ENCODE measurements at regions not wholly inside any gene's neighbourhood (a gene's known extent, or its start where the extent isn't known, plus 50 kb on each side); places are given as distances from the start of the nearest gene placed in this dataset.

DNA sequence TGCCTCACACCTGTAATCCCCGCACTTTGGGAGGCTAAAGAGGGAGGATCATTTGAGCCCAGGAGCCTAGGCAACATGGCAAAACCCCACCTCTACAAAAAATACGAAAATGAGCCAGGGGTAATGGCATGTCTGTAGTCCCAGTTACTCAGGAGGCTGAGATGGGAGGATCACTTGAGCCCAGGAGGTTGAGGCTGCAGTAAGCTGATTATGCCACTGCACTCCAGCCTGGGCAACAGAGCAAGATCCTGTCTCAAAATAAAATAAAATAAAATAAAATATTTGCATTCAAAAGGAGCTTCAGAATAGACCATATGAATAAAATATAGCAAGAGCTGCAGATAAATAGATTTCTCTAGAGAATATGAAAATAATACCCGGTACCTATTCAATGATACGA is 71.5 kb upstream of the ATF7IP2 start:
- no peak for DNase-seq
- 87 to 88% methylated on average over 4 of the region's 4 CpGs for WGBS, 2 donors
- no peak overlapping the region for H3K4me3 ChIP-seq
- no peaks in the 10 kb centered on the region for H3K4me1 ChIP-seq
- intact Hi-C loops (cut with DNase I) = loop anchor here (1.0 to 10.0 kb wide), 2 partner anchors 195 to 420 kb away; no protein-coding TSS in a partner anchor
- no peaks in the 10 kb centered on the region for H3K36me3 ChIP-seq
- TF ChIP-seq POLR2A (IDR thresholded peaks at IDR 0.05) (no peak), POLR2AphosphoS5 (IDR thresholded peaks at IDR 0.05) (no peak), EP300 (IDR thresholded peaks at IDR 0.05) (no peak), CTCF (IDR thresholded peaks at IDR 0.05) (no peak)
- H3K9me3 ChIP-seq = no peaks in the 10 kb centered on the region
- no peaks in the 10 kb centered on the region for H3K27me3 ChIP-seq
- H3K27ac ChIP-seq = no peak overlapping the region

- H3K36me3 ChIP-seq = no peaks in the 10 kb centered on the region
- no peaks in the 10 kb centered on the region for H3K9me3 ChIP-seq
- WGBS, 2 donors = 45 to 65% methylated on average over 4 of the region's 4 CpGs
- H3K27ac ChIP-seq = no peak overlapping the region
- H3K27me3 ChIP-seq = no peaks in the 10 kb centered on the region
- intact Hi-C loops (cut with DNase I) = loop anchor here (1.0 to 10.0 kb wide), 2 partner anchors 194 to 420 kb away; no protein-coding TSS in a partner anchor
- no peak for DNase-seq
- no peak overlapping the region for H3K4me3 ChIP-seq
- H3K4me1 ChIP-seq = no peaks in the 10 kb centered on the region
- no peak for TF ChIP-seq CTCF (IDR thresholded peaks at IDR 0.05)
- TF ChIP-seq EP300 (IDR thresholded peaks at IDR 0.05) = no peak
- TF ChIP-seq POLR2AphosphoS5 (IDR thresholded peaks at IDR 0.05) = no peak
These were observed 71.0 kb upstream of the ATF7IP2 start for GRCh38 chr16:10314811-10315210.

DNA sequence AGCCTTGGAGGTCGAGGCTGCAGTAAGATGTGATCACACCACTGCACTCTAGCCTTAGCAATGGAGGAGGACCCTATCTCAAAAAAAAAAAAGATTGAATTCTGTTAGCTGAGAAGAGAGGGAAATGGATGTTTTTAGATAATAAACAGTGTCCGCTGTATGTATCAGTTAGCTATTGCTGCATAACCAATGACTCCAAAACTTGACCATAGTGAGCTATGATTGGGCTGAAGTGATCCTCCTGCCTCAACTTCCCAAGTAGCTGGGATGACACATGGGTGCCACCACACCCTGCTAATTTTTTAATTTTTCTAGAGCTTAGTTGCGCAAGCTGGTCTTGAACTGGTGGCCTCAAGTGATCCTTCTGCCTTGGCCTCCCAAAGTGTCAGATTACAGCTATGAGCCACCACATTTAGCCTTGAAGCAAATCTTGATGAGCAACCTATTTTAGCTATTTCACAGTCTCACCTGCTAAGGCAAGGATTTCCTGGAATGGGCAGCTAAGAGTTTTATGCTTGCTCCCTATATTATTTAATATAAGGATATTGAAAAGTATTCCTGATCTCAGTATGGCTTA is 68.3 kb upstream of the ATF7IP2 start:
- 80 to 93% methylated on average over 3 of the region's 3 CpGs for WGBS, 2 donors
- intact Hi-C loops (cut with DNase I) = loop anchor here (10.0 kb wide), 1 partner anchor 417 kb away; no protein-coding TSS in a partner anchor
- no peak for DNase-seq
- Histone ChIP-seq H3K4me1 (no peaks in the 10 kb centered on the region), H3K4me3 (no peak overlapping the region), H3K36me3 (no peaks in the 10 kb centered on the region), H3K27ac (no peak overlapping the region), H3K9me3 (no peaks in the 10 kb centered on the region), H3K27me3 (no peaks in the 10 kb centered on the region)
- TF ChIP-seq POLR2A (IDR thresholded peaks at IDR 0.05) (no peak), CTCF (IDR thresholded peaks at IDR 0.05) (no peak), EP300 (IDR thresholded peaks at IDR 0.05) (no peak), POLR2AphosphoS5 (IDR thresholded peaks at IDR 0.05) (no peak)

GRCh38 chr16:10318798-10319500 is 66.9 kb upstream of the ATF7IP2 start:
- no peak for TF ChIP-seq EP300 (IDR thresholded peaks at IDR 0.05)
- intact Hi-C loops (cut with DNase I) = loop anchor here (10.0 kb wide), 1 partner anchor 416 kb away; no protein-coding TSS in a partner anchor
- Histone ChIP-seq H3K9me3 (no peaks in the 10 kb centered on the region), H3K27ac (no peak overlapping the region), H3K4me3 (no peak overlapping the region), H3K36me3 (no peaks in the 10 kb centered on the region), H3K4me1 (no peaks in the 10 kb centered on the region), H3K27me3 (no peaks in the 10 kb centered on the region)
- 76 to 83% methylated on average over 11 of the region's 11 CpGs for WGBS, 2 donors
- no peak for DNase-seq

GRCh38 chr16:10321407-10322387 is 64.2 kb upstream of the ATF7IP2 start:
- Histone ChIP-seq H3K27ac (no peak overlapping the region), H3K4me1 (no peaks in the 10 kb centered on the region), H3K9me3 (no peaks in the 10 kb centered on the region), H3K36me3 (no peaks in the 10 kb centered on the region), H3K4me3 (no peak overlapping the region), H3K27me3 (no peaks in the 10 kb centered on the region)
- no peak for DNase-seq
- intact Hi-C loops (cut with DNase I) = no loop called here
- WGBS, 2 donors = 83% methylated on average over 6 of the region's 6 CpGs
- TF ChIP-seq POLR2AphosphoS5 (IDR thresholded peaks at IDR 0.05) (no peak), EP300 (IDR thresholded peaks at IDR 0.05) (no peak), CTCF (IDR thresholded peaks at IDR 0.05) (no peak), POLR2A (IDR thresholded peaks at IDR 0.05) (no peak)
